Pancreas (tissue), 10 donors: ENCODE measurements at regions not wholly inside any gene's neighbourhood (a gene's known extent, or its start where the extent isn't known, plus 50 kb on each side); places are given as distances from the start of the nearest gene placed in this dataset.
A peak's percentile ranks its signal among the peaks of the same experiment; 100 is the strongest.

ENCODE experiments used
- ATAC-seq, 4 donors: fragments of 200-7000 bp; cut with Tn5 transposase; one replicate each; pipeline versions ENCODE4 v1.8.0 to v1.9.1; 2020; ENCODE audit warnings: mild to moderate bottlenecking in 4 of 4, moderate library complexity in 4 of 4
- DNase-seq, 6 donors: peaks; one replicate each; pipeline ENCODE4 v3.0.0-alpha.2; 2020
- FAIRE-seq: peaks from 2 replicates; lab custom pipeline; 2012; peaks lifted over from hg19 to GRCh38; lab: Jason Lieb, UNC
- H3K27ac ChIP-seq, 4 donors: fragments of 200-600 bp; sonication (generic); 1 replicate in 3 of 4; 2 replicates in 1 of 4; pipeline versions ENCODE4 v1.5.0 to v1.8.0; 2020
- H3K27me3 ChIP-seq, 4 donors: fragments of 200-600 bp; one replicate each; pipeline ENCODE4 v1.8.0; 2021
- H3K36me3 ChIP-seq, 3 donors: fragments of 200-600 bp; sonication (generic) in 1 of 3; one replicate each; pipeline versions ENCODE4 v1.5.0 to v1.8.0; 2020 to 2021
- H3K4me1 ChIP-seq, 3 donors: fragments of 200-600 bp; one replicate each; pipeline ENCODE4 v1.8.0; 2021
- H3K4me3 ChIP-seq, 4 donors: fragments of 200-600 bp; sonication (generic) in 2 of 4; one replicate each; pipeline versions ENCODE4 v1.5.0 to v1.8.0; 2020 to 2021
- H3K9me3 ChIP-seq, 4 donors: fragments of 200-600 bp; one replicate each; pipeline ENCODE4 v1.8.0; 2021
- WGBS, 2 donors: extraction: QIAGEN DNeasy Blood & Tissue Kit; methylation state at CpG; one replicate each; pipeline ENCODE4 v1.1.7; 2013; 5-methylcytosine and 5-hydroxymethylcytosine counted together
- intact Hi-C, 3 donors: fragments of 100-400 bp; cut with DNase I; formaldehyde crosslinking; loops; one replicate each; pipeline versions ENCODE4 v1.11.1 to v1.14.2; 2022
- TF ChIP-seq, protein P1 (sequence below), 4 donors: fragments of 200-600 bp; sonication (generic) in 3 of 4; IDR thresholded peaks; one replicate each; pipeline versions ENCODE4 v1.5.0 to v1.8.0; 2021; ENCODE audit warnings: antibody characterized with exemption in 4 of 4
- donor health status: healthy with polysubstance abuse.
- donor health status: DM: no; HTN: no; CAD: no; lungs with moderate emphysema.
- donor health status: DM: no; HTN: no; CAD: no.
- donor health status: control.
- donor health status: control.
- donor health status: Bipolar disorder and iron deficiency.
- donor health status: DM: yes; HTN: yes; CAD: no.
- donor health status: DM: no; HTN: no; CAD: no.
- donor health status: DM: no; HTN: no; CAD: no.
- donor health status: DM: yes; HTN: yes; CAD: no.

DNA sequence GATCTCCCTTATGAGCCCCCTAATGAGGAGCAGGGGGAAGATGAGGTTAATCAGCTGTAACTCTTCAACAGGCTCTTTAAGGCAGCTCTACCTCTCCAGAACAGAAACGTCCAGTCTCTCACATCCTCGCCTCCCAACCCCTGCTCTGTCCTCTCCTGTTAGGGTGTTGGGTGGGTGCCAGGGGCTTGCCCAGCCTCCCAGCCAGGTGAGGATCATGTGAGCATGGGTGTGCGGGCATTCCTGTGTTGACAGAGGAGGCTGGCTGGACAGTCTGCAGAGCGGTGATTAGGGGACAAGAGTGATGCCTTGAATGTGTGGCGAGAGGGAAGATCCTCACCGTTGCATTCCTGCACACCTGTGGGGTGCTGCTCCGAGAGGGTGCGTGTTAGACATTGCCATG lies 51.7 kb downstream of the CCDC180 start:
- ATAC-seq (peak in 1 of 4 donors; percentile 74), FAIRE-seq (no peak), DNase-seq (peak in 1 of 6 donors; percentile 37)
- TF ChIP-seq, protein P1, sequence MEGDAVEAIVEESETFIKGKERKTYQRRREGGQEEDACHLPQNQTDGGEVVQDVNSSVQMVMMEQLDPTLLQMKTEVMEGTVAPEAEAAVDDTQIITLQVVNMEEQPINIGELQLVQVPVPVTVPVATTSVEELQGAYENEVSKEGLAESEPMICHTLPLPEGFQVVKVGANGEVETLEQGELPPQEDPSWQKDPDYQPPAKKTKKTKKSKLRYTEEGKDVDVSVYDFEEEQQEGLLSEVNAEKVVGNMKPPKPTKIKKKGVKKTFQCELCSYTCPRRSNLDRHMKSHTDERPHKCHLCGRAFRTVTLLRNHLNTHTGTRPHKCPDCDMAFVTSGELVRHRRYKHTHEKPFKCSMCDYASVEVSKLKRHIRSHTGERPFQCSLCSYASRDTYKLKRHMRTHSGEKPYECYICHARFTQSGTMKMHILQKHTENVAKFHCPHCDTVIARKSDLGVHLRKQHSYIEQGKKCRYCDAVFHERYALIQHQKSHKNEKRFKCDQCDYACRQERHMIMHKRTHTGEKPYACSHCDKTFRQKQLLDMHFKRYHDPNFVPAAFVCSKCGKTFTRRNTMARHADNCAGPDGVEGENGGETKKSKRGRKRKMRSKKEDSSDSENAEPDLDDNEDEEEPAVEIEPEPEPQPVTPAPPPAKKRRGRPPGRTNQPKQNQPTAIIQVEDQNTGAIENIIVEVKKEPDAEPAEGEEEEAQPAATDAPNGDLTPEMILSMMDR (IDR thresholded peaks at IDR 0.05) = no peak
- H3K27me3 ChIP-seq = no peaks in the 10 kb centered on the region
- H3K36me3 ChIP-seq = peaks cover 0 to 4% (median 0%) of the 10 kb centered on the region in 3 donors
- no peaks in the 10 kb centered on the region for H3K4me1 ChIP-seq
- H3K4me3 ChIP-seq = no peak overlapping the region
- WGBS, 2 donors = 76 to 78% methylated on average over 8 of the region's 8 CpGs
- H3K27ac ChIP-seq = no peak overlapping the region
- intact Hi-C loops = no loop called here
- H3K9me3 ChIP-seq = no peaks in the 10 kb centered on the region
